Thymus (tissue), 11 donors: ENCODE measurements at regions not wholly inside any gene's neighbourhood (a gene's known extent, or its start where the extent isn't known, plus 50 kb on each side); places are given as distances from the start of the nearest gene placed in this dataset.

Experiments used
- DNase-seq, 9 donors: peaks; one replicate each; pipeline ENCODE4 v3.0.0-alpha.2; 2013; ENCODE audit warnings: low spot score in 9 of 9, low read depth in 6 of 9, missing footprints in 1 of 9
- H3K27ac ChIP-seq, 2 donors: one replicate each; pipeline ENCODE4 v1.5.1; 2013; ENCODE audit warnings: control low read depth in 1 of 2, low read depth in 1 of 2, low read length in 1 of 2, mild to moderate bottlenecking in 1 of 2, moderate library complexity in 1 of 2
- H3K27me3 ChIP-seq, 2 donors: one replicate each; pipeline ENCODE4 v1.5.1; 2013; ENCODE audit warnings: low read length in 1 of 2; ENCODE audit not compliant: control insufficient read depth in 2 of 2, insufficient read depth in 1 of 2
- H3K36me3 ChIP-seq, 2 donors: one replicate each; pipeline ENCODE4 v1.5.1; 2013; ENCODE audit warnings: low read length in 1 of 2, mild to moderate bottlenecking in 1 of 2, moderate library complexity in 1 of 2; ENCODE audit not compliant: control insufficient read depth in 2 of 2, insufficient read depth in 2 of 2
- H3K4me1 ChIP-seq, 2 donors: one replicate each; pipeline ENCODE4 v1.5.1; 2013; ENCODE audit warnings: low read length in 2 of 2; ENCODE audit not compliant: control insufficient read depth in 2 of 2, insufficient read depth in 2 of 2
- H3K4me3 ChIP-seq, 2 donors: one replicate each; pipeline ENCODE4 v1.5.1; 2013; ENCODE audit warnings: low read length in 2 of 2, control low read depth in 1 of 2, mild to moderate bottlenecking in 1 of 2
- H3K9me3 ChIP-seq, 2 donors: one replicate each; pipeline ENCODE4 v1.5.1; 2013; ENCODE audit warnings: low read length in 1 of 2, mild to moderate bottlenecking in 1 of 2; ENCODE audit not compliant: control insufficient read depth in 2 of 2, insufficient read depth in 1 of 2
- WGBS: extraction: QIAGEN DNeasy Blood & Tissue Kit; methylation state at CpG from one replicate; pipeline ENCODE4 v1.1.7; 2013; 5-methylcytosine and 5-hydroxymethylcytosine counted together
- donor health status: healthy.

GRCh38 chr4:137627739-137628460 is 95.6 kb upstream of the PCDH18 start:
- Histone ChIP-seq H3K9me3 (no peaks in the 10 kb centered on the region), H3K4me1 (no peaks in the 10 kb centered on the region), H3K36me3 (no peaks in the 10 kb centered on the region), H3K27me3 (no peaks in the 10 kb centered on the region), H3K4me3 (no peak overlapping the region), H3K27ac (no peak overlapping the region)
- no peak for DNase-seq
- 92% methylated on average over 2 of the region's 2 CpGs for WGBS

GRCh38 chr4:137626942-137627738 is 94.8 kb upstream of the PCDH18 start:
- WGBS, result 89% methylated on average over 4 of the region's 4 CpGs
- Histone ChIP-seq H3K27me3 (no peaks in the 10 kb centered on the region), H3K4me1 (no peaks in the 10 kb centered on the region), H3K4me3 (no peak overlapping the region), H3K9me3 (no peaks in the 10 kb centered on the region), H3K27ac (no peak overlapping the region), H3K36me3 (no peaks in the 10 kb centered on the region)
- no peak for DNase-seq

GRCh38 chr4:137623013-137623412 is 90.7 kb upstream of the PCDH18 start:
- no peak overlapping the region for H3K4me3 ChIP-seq
- no peaks in the 10 kb centered on the region for H3K9me3 ChIP-seq
- 75% methylated on average over 2 of the region's 2 CpGs for WGBS
- no peaks in the 10 kb centered on the region for H3K27me3 ChIP-seq
- H3K4me1 ChIP-seq, result no peaks in the 10 kb centered on the region
- H3K27ac ChIP-seq, result no peak overlapping the region
- no peak for DNase-seq
- H3K36me3 ChIP-seq, result no peaks in the 10 kb centered on the region

- no peak for DNase-seq
- WGBS, result 93% methylated on average over 5 of the region's 5 CpGs
- H3K27ac ChIP-seq, result no peak overlapping the region
- H3K9me3 ChIP-seq, result no peaks in the 10 kb centered on the region
- H3K4me1 ChIP-seq, result no peaks in the 10 kb centered on the region
- H3K27me3 ChIP-seq, result no peaks in the 10 kb centered on the region
- no peaks in the 10 kb centered on the region for H3K36me3 ChIP-seq
- H3K4me3 ChIP-seq, result no peak overlapping the region
Observed at GRCh38 chr4:137621056-137621455, 88.8 kb upstream of the PCDH18 start.

- Histone ChIP-seq H3K36me3 (no peaks in the 10 kb centered on the region), H3K4me1 (no peaks in the 10 kb centered on the region), H3K4me3 (no peak overlapping the region), H3K27me3 (no peaks in the 10 kb centered on the region), H3K27ac (no peak overlapping the region), H3K9me3 (peaks cover 0 to 6% of the 10 kb centered on the region in 2 donors)
- WGBS, result 96% methylated on average over 1 of the region's 1 CpG
- DNase-seq, result no peak
Observed at GRCh38 chr4:137614491-137614890, 82.2 kb upstream of the PCDH18 start.

- Histone ChIP-seq H3K27ac (no peak overlapping the region), H3K36me3 (no peaks in the 10 kb centered on the region), H3K4me3 (no peak overlapping the region), H3K27me3 (no peaks in the 10 kb centered on the region), H3K9me3 (peaks cover 0 to 6% of the 10 kb centered on the region in 2 donors), H3K4me1 (no peaks in the 10 kb centered on the region)
- DNase-seq, result no peak
- 51% methylated on average over 3 of the region's 3 CpGs for WGBS
Observed at GRCh38 chr4:137611998-137612700, 79.9 kb upstream of the PCDH18 start.

GRCh38 chr4:137610960-137611359 is 78.7 kb upstream of the PCDH18 start:
- H3K27me3 ChIP-seq, result no peaks in the 10 kb centered on the region
- peaks cover 0 to 6% of the 10 kb centered on the region in 2 donors for H3K9me3 ChIP-seq
- no peaks in the 10 kb centered on the region for H3K36me3 ChIP-seq
- WGBS, result 96% methylated on average over 2 of the region's 2 CpGs
- DNase-seq, result no peak
- no peak overlapping the region for H3K27ac ChIP-seq
- H3K4me3 ChIP-seq, result no peak overlapping the region
- no peaks in the 10 kb centered on the region for H3K4me1 ChIP-seq

- Histone ChIP-seq H3K4me3 (no peak overlapping the region), H3K27ac (no peak overlapping the region)
Observed at GRCh38 chr4:137609718-137610430, 77.6 kb upstream of the PCDH18 start.

More at GRCh38 chr4:137609718-137610430, 77.6 kb upstream of the PCDH18 start:
- Histone ChIP-seq H3K27me3 (no peaks in the 10 kb centered on the region), H3K9me3 (peaks cover 0 to 6% of the 10 kb centered on the region in 2 donors), H3K4me1 (no peaks in the 10 kb centered on the region), H3K36me3 (no peaks in the 10 kb centered on the region)
- DNase-seq, result no peak
- WGBS, result 82% methylated on average over 4 of the region's 4 CpGs
